ENCODE measurements at regions not wholly inside any gene's neighbourhood (a gene's known extent, or its start where the extent isn't known, plus 50 kb on each side); places are given as distances from the start of the nearest gene placed in this dataset.

GRCh38 chr3:82999777-83000176 is 1238.3 kb upstream of the GBE1 start:
- Histone ChIP-seq H3K4me3 (ENCODE audit: control insufficient read depth in 1 of 7, extremely low read depth in 1 of 7, insufficient read depth in 4 of 7, low read depth in 2 of 7, low read length in 6 of 7) (no peak overlapping the region), H3K9me3 (ENCODE audit: control extremely low read depth in 1 of 5, control insufficient read depth in 4 of 5, insufficient read depth in 2 of 5, low read depth in 1 of 5, low read length in 4 of 5) (no peaks in the 10 kb centered on the region), H3K27me3 (replicated peaks in 2 of 5; ENCODE audit: control insufficient read depth in 4 of 5, insufficient read depth in 5 of 5, low read length in 4 of 5) (no peaks in the 10 kb centered on the region), H3K4me1 (ENCODE audit: control extremely low read depth in 1 of 4, control insufficient read depth in 4 of 4, insufficient read depth in 4 of 4, low read length in 3 of 4) (no peaks in the 10 kb centered on the region), H3K27ac (ENCODE audit: insufficient read depth in 1 of 2, low read depth in 1 of 2, low read length in 2 of 2, poor library complexity in 1 of 2, severe bottlenecking in 2 of 2) (no peak overlapping the region), H3K36me3 (ENCODE audit: control insufficient read depth in 4 of 4, insufficient read depth in 4 of 4, low read length in 3 of 4) (no peaks in the 10 kb centered on the region)
- ChIA-PET CTCF (no interaction called here), POLR2A (no interaction called here)
- no peak for DNase-seq
- WGBS (ENCODE audit: insufficient coverage) = no CpG with 5 or more reads among the region's 1 CpG

DNA sequence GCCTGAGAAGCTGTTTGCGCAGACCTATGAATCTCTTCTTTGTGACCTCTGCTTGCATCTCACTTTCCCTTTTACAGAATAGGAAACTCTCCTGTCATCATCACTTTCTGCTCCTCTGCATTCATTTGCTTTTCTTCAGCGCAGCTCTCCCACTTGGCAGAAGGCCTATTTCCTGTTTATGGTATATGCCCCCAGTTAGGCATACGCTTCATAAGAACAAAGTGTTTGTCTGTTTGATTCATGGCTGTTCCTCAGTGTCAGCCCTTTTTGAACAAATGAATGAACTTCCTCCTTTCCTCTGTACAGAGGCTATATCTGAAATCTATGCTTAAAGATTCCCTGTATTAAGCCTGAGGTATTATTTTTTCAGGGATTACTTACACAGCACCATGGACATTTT is 1216.9 kb upstream of the GBE1 start:
- Histone ChIP-seq H3K36me3 (ENCODE audit: control insufficient read depth in 4 of 4, insufficient read depth in 4 of 4, low read length in 3 of 4) (no peaks in the 10 kb centered on the region), H3K27me3 (replicated peaks in 2 of 5; ENCODE audit: control insufficient read depth in 4 of 5, insufficient read depth in 5 of 5, low read length in 4 of 5) (no peaks in the 10 kb centered on the region), H3K27ac (ENCODE audit: insufficient read depth in 1 of 2, low read depth in 1 of 2, low read length in 2 of 2, poor library complexity in 1 of 2, severe bottlenecking in 2 of 2) (no peak overlapping the region), H3K9me3 (ENCODE audit: control extremely low read depth in 1 of 5, control insufficient read depth in 4 of 5, insufficient read depth in 2 of 5, low read depth in 1 of 5, low read length in 4 of 5) (no peaks in the 10 kb centered on the region), H3K4me3 (ENCODE audit: control insufficient read depth in 1 of 7, extremely low read depth in 1 of 7, insufficient read depth in 4 of 7, low read depth in 2 of 7, low read length in 6 of 7) (no peak overlapping the region), H3K4me1 (ENCODE audit: control extremely low read depth in 1 of 4, control insufficient read depth in 4 of 4, insufficient read depth in 4 of 4, low read length in 3 of 4) (no peaks in the 10 kb centered on the region)
- DNase-seq = no peak
- WGBS (ENCODE audit: insufficient coverage) = 63% methylated on average over 2 of the region's 3 CpGs
- ChIA-PET CTCF (no interaction called here), POLR2A (no interaction called here)

DNA sequence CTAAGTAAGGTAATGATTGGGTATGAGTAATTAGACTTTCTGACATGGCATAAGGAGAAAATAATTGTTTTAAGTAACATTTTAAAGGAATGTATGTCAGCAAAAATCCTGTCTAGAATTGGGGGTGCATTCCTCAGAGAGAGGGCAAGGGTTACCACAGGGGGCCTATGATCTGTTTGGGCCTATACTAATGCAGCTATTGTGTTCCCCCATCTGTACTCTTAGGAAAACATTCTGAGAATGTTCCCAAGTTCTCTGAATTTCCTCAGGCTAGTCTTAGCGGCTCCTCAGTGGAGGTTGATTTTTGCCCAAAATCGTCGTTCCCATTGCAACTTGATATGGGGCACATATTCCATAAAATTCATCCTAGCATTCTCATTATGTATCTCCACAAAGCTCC is 1216.4 kb upstream of the GBE1 start:
- no peaks in the 10 kb centered on the region for H3K36me3 ChIP-seq (ENCODE audit: control insufficient read depth in 4 of 4, insufficient read depth in 4 of 4, low read length in 3 of 4)
- H3K27me3 ChIP-seq (replicated peaks in 2 of 5; ENCODE audit: control insufficient read depth in 4 of 5, insufficient read depth in 5 of 5, low read length in 4 of 5) = no peaks in the 10 kb centered on the region
- H3K4me1 ChIP-seq (ENCODE audit: control extremely low read depth in 1 of 4, control insufficient read depth in 4 of 4, insufficient read depth in 4 of 4, low read length in 3 of 4) = no peaks in the 10 kb centered on the region
- 96% methylated on average over 3 of the region's 3 CpGs for WGBS (ENCODE audit: insufficient coverage)
- ChIA-PET CTCF (no interaction called here), POLR2A (no interaction called here)
- H3K4me3 ChIP-seq (ENCODE audit: control insufficient read depth in 1 of 7, extremely low read depth in 1 of 7, insufficient read depth in 4 of 7, low read depth in 2 of 7, low read length in 6 of 7) = no peak overlapping the region
- no peak for DNase-seq
- H3K27ac ChIP-seq (ENCODE audit: insufficient read depth in 1 of 2, low read depth in 1 of 2, low read length in 2 of 2, poor library complexity in 1 of 2, severe bottlenecking in 2 of 2) = no peak overlapping the region
- H3K9me3 ChIP-seq (ENCODE audit: control extremely low read depth in 1 of 5, control insufficient read depth in 4 of 5, insufficient read depth in 2 of 5, low read depth in 1 of 5, low read length in 4 of 5) = no peaks in the 10 kb centered on the region

GRCh38 chr3:82973791-82974190 is 1212.3 kb upstream of the GBE1 start:
- Histone ChIP-seq H3K4me3 (ENCODE audit: control insufficient read depth in 1 of 7, extremely low read depth in 1 of 7, insufficient read depth in 4 of 7, low read depth in 2 of 7, low read length in 6 of 7) (no peak overlapping the region), H3K27ac (ENCODE audit: insufficient read depth in 1 of 2, low read depth in 1 of 2, low read length in 2 of 2, poor library complexity in 1 of 2, severe bottlenecking in 2 of 2) (no peak overlapping the region), H3K9me3 (ENCODE audit: control extremely low read depth in 1 of 5, control insufficient read depth in 4 of 5, insufficient read depth in 2 of 5, low read depth in 1 of 5, low read length in 4 of 5) (no peaks in the 10 kb centered on the region), H3K4me1 (ENCODE audit: control extremely low read depth in 1 of 4, control insufficient read depth in 4 of 4, insufficient read depth in 4 of 4, low read length in 3 of 4) (no peaks in the 10 kb centered on the region), H3K27me3 (replicated peaks in 2 of 5; ENCODE audit: control insufficient read depth in 4 of 5, insufficient read depth in 5 of 5, low read length in 4 of 5) (no peaks in the 10 kb centered on the region), H3K36me3 (ENCODE audit: control insufficient read depth in 4 of 4, insufficient read depth in 4 of 4, low read length in 3 of 4) (no peaks in the 10 kb centered on the region)
- ChIA-PET POLR2A (interaction anchor here (0.6 kb wide), 1 partner anchor 1010 kb away, joined by 4 read pairs; no protein-coding TSS in a partner anchor), CTCF (no interaction called here)
- DNase-seq = no peak
- WGBS (ENCODE audit: insufficient coverage) = no CpG with 5 or more reads among the region's 1 CpG

- DNase-seq = no peak
- Histone ChIP-seq H3K27ac (ENCODE audit: insufficient read depth in 1 of 2, low read depth in 1 of 2, low read length in 2 of 2, poor library complexity in 1 of 2, severe bottlenecking in 2 of 2) (no peak overlapping the region), H3K36me3 (ENCODE audit: control insufficient read depth in 4 of 4, insufficient read depth in 4 of 4, low read length in 3 of 4) (no peaks in the 10 kb centered on the region), H3K4me1 (ENCODE audit: control extremely low read depth in 1 of 4, control insufficient read depth in 4 of 4, insufficient read depth in 4 of 4, low read length in 3 of 4) (no peaks in the 10 kb centered on the region), H3K27me3 (replicated peaks in 2 of 5; ENCODE audit: control insufficient read depth in 4 of 5, insufficient read depth in 5 of 5, low read length in 4 of 5) (no peaks in the 10 kb centered on the region), H3K9me3 (ENCODE audit: control extremely low read depth in 1 of 5, control insufficient read depth in 4 of 5, insufficient read depth in 2 of 5, low read depth in 1 of 5, low read length in 4 of 5) (no peaks in the 10 kb centered on the region), H3K4me3 (ENCODE audit: control insufficient read depth in 1 of 7, extremely low read depth in 1 of 7, insufficient read depth in 4 of 7, low read depth in 2 of 7, low read length in 6 of 7) (no peak overlapping the region)
- POLR2A ChIA-PET = no interaction called here
- CTCF ChIA-PET = no interaction called here
Observed at GRCh38 chr3:82960379-82960778, 1198.9 kb upstream of the GBE1 start.

- 85% methylated on average over 4 of the region's 6 CpGs for WGBS (ENCODE audit: insufficient coverage)
- CTCF ChIA-PET = no interaction called here
Observed at GRCh38 chr3:82957696-82958095, 1196.3 kb upstream of the GBE1 start.

GRCh38 chr3:82957079-82957478 is 1195.6 kb upstream of the GBE1 start:
- H3K27me3 ChIP-seq (replicated peaks in 2 of 5; ENCODE audit: control insufficient read depth in 4 of 5, insufficient read depth in 5 of 5, low read length in 4 of 5) = no peaks in the 10 kb centered on the region
- POLR2A ChIA-PET = no interaction called here
- CTCF ChIA-PET = no interaction called here
- H3K27ac ChIP-seq (ENCODE audit: insufficient read depth in 1 of 2, low read depth in 1 of 2, low read length in 2 of 2, poor library complexity in 1 of 2, severe bottlenecking in 2 of 2) = no peak overlapping the region
- no peaks in the 10 kb centered on the region for H3K4me1 ChIP-seq (ENCODE audit: control extremely low read depth in 1 of 4, control insufficient read depth in 4 of 4, insufficient read depth in 4 of 4, low read length in 3 of 4)
- no peaks in the 10 kb centered on the region for H3K36me3 ChIP-seq (ENCODE audit: control insufficient read depth in 4 of 4, insufficient read depth in 4 of 4, low read length in 3 of 4)
- H3K9me3 ChIP-seq (ENCODE audit: control extremely low read depth in 1 of 5, control insufficient read depth in 4 of 5, insufficient read depth in 2 of 5, low read depth in 1 of 5, low read length in 4 of 5) = peaks cover 0 to 3% (median 0%) of the 10 kb centered on the region in 5 experiments
- no peak overlapping the region for H3K4me3 ChIP-seq (ENCODE audit: control insufficient read depth in 1 of 7, extremely low read depth in 1 of 7, insufficient read depth in 4 of 7, low read depth in 2 of 7, low read length in 6 of 7)
- no peak for DNase-seq
- WGBS (ENCODE audit: insufficient coverage) = no CpG with 5 or more reads among the region's 1 CpG

More at GRCh38 chr3:82957696-82958095, 1196.3 kb upstream of the GBE1 start:
- H3K27me3 ChIP-seq (replicated peaks in 2 of 5; ENCODE audit: control insufficient read depth in 4 of 5, insufficient read depth in 5 of 5, low read length in 4 of 5) = no peaks in the 10 kb centered on the region
- H3K36me3 ChIP-seq (ENCODE audit: control insufficient read depth in 4 of 4, insufficient read depth in 4 of 4, low read length in 3 of 4) = no peaks in the 10 kb centered on the region
- H3K4me1 ChIP-seq (ENCODE audit: control extremely low read depth in 1 of 4, control insufficient read depth in 4 of 4, insufficient read depth in 4 of 4, low read length in 3 of 4) = no peaks in the 10 kb centered on the region
- peaks cover 0 to 2% (median 0%) of the 10 kb centered on the region in 5 experiments for H3K9me3 ChIP-seq (ENCODE audit: control extremely low read depth in 1 of 5, control insufficient read depth in 4 of 5, insufficient read depth in 2 of 5, low read depth in 1 of 5, low read length in 4 of 5)
- DNase-seq = no peak
- POLR2A ChIA-PET = no interaction called here
- no peak overlapping the region for H3K27ac ChIP-seq (ENCODE audit: insufficient read depth in 1 of 2, low read depth in 1 of 2, low read length in 2 of 2, poor library complexity in 1 of 2, severe bottlenecking in 2 of 2)
- no peak overlapping the region for H3K4me3 ChIP-seq (ENCODE audit: control insufficient read depth in 1 of 7, extremely low read depth in 1 of 7, insufficient read depth in 4 of 7, low read depth in 2 of 7, low read length in 6 of 7)

Data from common myeloid progenitor, CD34-positive (primary cell).